SIG-M5 treated with dmso at 0.1 percent for 504 hours (cell line): ENCODE measurements at regions not wholly inside any gene's neighbourhood (a gene's known extent, or its start where the extent isn't known, plus 50 kb on each side); places are given as distances from the start of the nearest gene placed in this dataset.
"Not testable (repeated sequence)": the region's sequence is repeated elsewhere in the genome, so short reads cannot be mapped to it uniquely, and the experiment has no call there.

ENCODE experiments used
- DNase-seq: peaks from one replicate; lab custom pipeline; 2025; ENCODE audit not compliant: unreplicated experiment; lab: John Stamatoyannopoulos, UW

DNA sequence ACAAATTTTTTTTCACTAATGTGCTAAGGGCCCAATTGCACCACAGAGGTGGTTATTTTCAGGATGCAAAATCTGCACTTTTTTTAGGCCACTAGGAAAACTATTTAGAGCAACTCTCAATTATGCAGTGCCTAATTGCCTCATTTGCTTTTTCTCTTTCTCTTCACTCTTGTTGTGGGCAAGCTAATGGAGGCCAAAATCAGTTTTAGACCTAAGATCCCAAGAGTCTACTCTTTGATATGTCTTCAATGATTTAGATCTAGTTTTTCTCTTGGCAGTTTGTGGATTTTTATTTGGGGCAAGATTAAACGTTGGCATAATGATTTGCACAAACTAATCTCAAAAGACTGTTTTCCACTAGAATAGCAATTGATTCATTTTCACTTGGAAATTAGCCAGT is 1996.9 kb downstream of the LRRC4C start:
- DNase-seq: no peak

DNA sequence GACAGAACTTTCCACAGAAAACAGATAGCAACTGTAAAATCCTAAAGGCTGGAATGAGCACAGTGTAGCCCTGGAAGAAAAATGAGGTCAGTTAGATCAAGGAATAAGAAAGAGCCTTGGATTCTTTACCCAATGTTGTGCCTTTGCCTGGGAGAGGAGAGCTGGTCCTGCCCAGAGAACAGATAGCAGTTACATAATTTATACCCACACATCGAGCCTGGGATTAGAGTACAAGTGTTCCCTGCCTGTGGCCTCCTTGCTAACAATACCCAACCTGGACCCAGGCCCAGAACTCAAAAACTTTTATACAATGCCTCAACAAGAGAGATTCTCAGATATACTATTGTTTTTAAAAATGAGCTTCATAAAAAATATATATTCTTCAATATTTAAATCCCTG is 1998.4 kb downstream of the LRRC4C start:
- DNase-seq: no peak

DNA sequence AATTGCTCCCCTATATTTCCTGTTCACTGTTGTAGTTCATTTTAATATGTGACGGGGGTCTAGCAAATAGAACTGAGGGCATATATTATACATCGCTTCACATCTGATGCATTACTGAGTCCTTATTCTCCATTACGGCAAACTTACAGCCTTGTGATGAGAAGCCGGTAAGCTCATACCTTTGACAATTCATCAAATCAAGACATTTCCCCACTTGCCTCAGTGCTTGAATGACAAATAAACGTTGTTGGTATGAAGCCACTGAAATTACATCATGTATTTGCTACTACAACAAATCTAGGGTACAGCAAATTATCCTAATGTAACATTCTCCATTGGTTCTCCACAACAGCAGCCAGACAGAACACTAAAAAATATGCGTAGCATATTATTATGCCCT is 1999.8 kb downstream of the LRRC4C start:
- DNase-seq: no peak

DNA sequence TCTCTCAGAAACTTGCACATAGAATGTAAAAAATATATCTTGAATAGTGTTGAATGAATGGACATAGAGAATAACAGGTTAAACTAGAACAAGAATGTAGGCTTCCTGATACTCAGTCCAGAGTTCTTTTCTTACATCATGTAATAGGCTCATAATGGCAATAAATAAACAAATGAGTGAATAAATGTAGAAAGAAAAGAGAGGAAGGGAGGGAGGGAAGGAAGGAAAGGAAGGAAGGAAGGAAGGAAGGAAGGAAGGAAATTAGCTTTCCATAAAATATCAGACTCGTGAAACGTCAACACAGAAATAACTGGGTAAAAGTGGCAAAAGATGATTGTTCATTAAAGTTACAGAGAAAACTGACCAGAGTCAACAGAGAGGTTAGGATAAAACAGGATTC is 2001.0 kb downstream of the LRRC4C start:
- DNase-seq: no peak

DNA sequence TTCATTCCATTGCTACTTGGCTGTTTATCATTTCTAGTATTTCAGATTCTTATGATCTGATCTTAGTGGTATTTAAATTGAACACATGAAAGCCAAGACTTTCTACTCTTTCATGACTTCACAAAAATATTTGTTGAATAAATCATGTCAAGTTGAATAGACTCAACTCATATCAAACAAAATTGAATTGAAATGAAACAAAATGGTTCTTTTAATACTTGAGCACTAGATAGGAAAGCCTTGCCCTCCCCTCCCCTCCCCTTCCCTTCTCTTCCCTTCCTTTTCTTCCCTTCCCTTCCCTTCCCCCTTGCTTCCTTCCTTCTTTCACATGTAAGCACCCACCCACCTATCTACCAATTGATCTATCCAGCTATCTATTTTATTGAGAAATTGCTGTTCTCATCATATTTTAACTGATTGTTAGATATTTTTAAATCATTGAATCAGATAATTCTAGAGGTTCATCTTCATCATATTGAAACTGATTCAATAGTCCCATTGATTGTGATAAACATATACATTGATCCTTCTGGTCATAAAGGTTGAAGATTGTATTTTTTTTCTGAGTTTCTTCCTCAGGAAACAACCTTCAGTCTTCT is 2015.9 kb downstream of the LRRC4C start:
- DNase-seq: no peak

DNA sequence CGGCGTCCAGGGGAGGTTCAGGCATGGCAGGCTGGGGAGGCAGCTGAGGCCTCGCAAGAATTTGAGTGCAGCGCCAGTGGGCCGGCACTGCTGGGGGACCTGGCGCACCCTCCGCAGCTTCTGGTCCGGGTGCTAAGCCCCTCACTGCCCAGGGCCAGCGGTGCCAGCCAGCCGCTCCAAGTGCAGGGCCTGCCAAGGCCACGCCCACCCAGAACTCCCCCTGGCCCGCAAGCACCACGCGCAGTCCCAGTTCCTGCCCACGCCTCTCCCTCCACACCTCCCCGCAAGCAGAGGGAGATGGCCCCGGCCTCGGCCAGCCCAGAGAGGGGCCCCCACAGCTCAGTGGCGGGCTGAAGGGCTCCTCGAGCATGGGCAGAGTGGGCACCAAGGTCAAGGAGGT is 2017.3 kb downstream of the LRRC4C start:
- DNase-seq: no peak

DNA sequence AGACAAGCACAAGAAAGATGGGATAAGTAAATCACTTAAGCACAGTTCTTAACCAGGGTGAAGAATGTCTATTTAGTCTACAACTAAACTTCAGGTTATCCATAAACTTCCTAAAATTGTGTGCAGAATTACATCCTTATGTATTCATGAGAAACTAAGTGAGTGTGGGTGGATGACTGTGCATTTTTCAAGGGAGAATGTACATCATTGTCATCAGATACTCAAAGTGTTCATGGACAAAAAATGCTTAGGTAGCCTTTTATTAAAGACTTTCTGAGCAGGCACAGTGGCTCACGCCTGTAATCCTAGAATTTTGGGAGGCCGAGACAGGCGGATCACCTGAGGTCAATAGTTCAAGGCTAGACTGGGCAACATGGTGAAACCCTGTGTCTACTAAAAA is 2023.8 kb downstream of the LRRC4C start:
- no peak for DNase-seq

DNA sequence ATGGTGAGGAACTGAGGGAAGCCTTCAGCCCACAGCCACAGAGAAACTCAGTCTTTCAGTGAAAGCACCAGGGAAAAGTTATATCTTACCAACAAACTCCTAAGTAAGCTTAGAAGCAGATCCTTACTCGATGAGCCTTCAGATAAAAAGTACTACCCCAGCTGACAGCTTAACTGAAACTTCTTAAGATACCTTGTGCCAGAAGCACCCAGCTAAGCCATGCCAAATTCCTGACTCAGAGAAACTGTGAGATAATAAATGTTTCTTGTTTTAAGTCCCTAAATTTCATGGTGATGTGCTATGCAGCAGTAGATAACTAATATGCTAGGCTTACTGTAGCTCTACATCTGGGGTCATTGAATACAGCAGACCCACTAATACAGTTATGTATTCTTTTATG is 2025.0 kb downstream of the LRRC4C start:
- DNase-seq: no peak

DNA sequence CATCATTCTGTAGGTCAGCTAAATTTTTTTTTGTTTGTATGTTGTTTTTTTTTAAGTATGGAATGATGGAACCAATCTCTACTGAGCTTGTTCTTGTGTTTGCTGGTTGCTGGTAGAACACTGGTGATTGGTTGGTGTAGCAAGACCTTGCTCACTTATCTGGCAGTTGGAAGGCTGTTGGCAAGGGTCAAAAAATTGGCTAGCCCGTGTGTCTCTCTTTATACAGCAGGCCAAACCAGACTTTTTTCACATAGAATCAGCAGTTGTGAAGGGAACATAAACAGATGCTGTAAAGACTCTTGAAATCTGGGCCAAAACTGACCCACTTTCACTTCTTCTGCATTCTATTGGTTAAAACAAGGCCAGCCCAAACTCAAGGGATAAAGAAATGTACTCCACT is 2026.5 kb downstream of the LRRC4C start:
- no peak for DNase-seq

DNA sequence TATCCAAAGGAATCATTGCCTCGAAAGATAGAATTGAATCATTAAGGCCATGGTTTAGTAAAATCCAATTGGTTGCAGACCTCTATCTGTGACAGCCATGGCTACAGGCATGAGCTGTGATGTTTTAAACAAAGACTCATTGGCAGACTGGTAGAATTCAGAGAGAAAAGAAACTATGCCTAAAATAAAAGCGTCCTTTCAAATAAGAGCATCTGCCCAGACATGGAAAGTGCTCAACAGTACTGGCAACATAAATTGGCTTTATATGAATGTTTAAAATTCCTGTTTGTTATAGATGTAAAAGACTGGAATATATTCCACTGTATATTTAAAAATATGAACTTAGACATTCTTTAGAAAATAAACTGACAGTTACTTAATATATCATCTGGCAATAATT is 2034.2 kb downstream of the LRRC4C start:
- DNase-seq: no peak

DNA sequence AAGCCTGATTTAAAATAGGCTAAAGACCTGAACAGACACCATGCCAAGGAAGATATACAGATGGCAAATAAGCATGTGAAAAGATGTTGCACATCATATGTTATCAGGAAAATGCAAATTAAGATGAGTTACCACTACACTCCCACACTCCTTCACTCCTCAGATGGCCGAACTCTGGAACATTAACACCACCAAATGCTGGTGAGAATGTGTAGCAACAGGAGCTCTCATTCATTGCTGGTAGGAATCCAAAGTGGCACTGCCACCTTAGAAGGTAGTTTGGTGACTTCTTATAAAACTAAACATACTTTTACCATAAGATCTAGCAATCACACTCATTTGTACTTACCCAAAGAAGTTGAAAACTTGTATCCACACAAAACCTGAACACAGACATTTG is 2047.3 kb downstream of the LRRC4C start:
- DNase-seq: no peak

DNA sequence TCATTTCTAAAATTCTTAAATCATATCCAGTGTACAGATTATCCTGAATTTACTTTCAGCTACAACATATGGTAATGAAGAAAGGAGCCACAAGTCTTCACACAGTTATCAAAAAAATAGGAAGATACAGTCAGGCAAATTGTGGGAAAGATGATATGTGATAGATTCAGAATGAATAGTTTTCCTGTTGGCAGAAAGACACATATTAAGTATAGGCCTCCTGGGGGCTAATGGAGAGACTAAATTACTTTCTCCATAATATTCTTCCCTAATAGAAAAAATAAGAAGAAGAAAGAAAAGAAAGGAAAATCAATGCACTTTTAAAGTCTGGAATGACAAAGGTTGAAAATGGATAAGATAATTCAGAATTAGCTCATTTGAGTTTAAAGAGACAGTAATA is 2073.5 kb downstream of the LRRC4C start:
- DNase-seq: no peak

DNA sequence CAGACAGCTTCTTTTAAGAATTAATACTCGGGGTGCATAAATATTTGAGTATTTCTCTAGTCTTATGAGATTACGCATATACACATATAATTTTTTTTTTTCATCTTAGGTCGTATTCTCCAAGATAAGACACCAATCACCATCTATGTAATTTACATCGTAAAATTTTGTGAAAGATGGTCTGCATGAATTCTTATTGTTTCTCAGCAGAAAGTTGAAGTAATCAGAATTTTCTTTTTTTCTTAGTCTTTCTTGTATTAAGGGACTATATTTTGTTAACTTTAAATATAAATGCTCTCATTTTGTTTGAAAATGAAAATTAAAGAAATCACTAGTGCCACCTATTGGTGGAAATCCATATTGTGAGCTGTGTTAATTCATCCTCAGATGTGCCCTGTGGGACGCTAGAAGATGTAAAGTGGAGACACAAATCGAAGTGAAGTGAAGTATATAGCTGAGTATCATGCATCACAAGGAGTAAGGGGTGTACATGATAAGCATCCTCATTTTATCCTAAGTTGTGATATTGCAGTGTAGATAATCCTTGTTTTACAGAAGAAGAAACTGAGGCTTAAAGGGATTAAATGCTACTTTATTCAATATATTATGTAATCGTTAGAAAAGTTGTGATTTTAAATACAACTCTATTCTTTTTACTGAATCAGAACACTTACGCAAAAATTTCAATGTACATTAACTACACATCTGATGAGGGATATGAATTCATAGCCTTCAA is 2084.3 kb downstream of the LRRC4C start:
- no peak for DNase-seq

DNA sequence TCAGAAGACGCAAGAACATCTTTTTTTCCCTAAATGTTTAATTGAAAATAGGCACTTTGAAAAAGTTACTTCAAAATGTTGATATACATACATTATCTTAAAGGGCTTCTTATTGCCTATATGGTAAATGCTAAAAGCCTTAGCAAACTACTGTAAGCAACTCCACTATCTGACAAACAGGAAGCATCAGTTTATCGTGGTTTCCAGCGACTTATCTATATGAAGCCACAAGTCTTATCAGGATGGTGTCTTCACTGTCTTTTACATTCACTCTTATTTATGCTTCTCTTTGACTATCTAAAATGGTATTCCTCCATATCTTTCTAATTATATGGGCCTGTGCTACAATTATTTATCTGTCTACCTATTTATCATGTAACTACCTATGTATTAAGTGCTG is 2091.9 kb downstream of the LRRC4C start:
- no peak for DNase-seq

DNA sequence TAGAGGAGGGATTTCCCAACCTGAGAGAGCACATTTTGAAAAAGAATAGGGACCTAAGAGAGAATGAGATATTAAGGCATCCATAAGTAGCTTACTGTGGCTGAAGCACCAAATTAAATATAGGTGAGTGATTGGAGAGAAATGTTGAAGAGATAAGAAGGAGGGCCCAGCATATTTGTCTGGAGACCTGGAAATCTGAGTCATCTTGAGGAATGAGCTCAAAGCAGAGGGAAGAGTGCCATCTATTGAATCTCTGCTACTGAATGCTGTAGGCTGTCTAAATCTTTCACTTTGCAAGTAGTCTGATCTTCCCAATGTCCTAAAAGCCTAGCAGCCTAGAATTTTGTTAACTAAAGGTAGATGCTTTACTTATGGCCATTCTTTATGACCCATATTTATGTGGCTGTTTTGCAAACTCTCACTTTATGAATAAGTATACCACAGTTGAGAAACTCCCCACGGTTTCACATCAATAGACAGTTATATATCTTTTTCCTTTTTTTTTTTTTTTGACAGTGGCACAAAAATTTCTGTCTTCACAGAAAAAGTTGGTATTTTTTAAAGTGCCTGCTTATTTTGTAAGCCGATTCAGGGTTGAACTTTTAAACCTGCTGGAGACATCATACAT is 2093.5 kb downstream of the LRRC4C start:
- no peak for DNase-seq

DNA sequence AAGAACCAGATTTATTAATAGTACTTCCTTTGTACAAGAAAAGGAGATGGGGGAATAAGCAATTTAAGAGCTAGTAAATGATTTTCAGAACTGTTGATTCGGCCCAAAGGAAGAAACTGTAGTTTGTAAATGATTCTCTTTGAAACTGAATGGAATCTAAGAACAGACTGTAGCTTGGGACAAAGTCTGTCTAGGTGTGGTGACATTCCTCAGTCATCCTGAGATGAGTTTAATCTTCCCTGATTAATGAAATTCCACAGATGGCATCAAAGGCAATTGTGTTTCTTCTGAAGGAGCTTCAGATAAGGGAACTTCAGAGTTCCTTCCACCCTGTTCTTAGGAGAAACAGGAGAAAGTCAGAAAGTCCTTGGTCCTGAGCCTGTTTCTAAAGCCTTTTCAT is 2095.9 kb downstream of the LRRC4C start:
- no peak for DNase-seq

DNA sequence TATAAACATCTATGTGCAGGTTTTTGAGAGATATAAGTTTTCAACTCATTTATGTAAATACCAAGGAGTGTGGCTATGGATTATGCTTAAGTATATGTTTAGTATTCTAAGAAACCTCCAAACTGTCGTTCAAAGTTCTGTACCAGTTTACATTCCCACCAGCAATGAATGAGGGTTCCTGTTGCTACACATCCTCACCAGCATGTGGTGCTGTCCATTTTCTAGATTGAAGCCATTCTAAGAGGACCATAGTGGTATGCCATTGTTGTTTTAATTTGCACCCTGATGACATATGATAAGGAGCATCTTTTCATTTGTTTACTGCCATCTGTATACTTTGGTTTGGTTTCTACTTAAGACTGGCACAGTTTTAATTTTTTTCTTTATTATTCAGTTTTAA is 2097.9 kb downstream of the LRRC4C start:
- no peak for DNase-seq

DNA sequence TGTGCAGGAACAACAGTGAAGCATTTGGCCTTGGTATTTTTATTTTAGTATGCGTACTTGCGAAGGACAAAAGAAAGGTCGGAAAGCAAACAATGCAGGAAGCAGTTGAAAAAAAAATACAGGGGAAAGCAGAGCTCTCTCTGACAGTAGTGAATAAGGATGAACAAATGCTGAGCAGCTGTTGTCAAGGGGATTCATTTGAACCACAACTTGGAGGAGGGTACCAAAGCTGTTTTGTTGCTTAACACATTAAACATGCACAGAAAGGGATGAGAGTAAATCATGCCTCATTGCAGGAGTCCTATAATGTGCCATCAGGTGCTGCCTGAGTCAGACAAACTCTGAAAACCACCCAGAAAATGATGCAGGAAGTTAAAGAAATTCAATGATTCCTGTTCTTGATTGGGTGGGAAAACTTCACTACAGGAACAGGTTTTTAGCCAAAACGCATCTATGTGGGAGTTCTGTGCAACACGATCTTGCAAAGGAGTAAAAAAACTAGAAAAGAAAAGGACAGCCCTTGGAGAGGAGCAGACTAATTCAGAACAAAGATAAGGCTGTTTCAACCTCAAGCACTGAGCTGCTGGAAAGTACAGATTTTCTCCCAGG is 2113.5 kb downstream of the LRRC4C start:
- no peak for DNase-seq

DNA sequence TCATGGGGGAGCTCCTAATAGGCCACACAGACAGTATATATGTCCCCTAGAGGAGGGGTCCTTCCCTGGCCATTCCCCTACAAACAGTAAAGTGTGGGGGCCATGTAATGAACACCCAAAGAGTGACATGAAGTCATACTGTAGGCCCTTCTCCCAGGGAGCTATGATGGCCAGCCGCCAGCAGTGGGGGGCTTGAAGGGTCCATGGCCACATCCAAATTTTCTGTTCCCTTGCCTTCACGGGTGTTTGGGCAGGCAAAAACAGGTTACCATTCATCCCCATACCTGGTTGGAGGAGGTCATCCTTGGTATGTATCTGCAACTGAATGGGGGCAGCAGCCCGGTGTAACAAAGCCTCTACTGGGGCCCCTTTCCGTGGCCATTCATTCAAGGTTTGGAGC is 2118.0 kb downstream of the LRRC4C start:
- DNase-seq: no peak

DNA sequence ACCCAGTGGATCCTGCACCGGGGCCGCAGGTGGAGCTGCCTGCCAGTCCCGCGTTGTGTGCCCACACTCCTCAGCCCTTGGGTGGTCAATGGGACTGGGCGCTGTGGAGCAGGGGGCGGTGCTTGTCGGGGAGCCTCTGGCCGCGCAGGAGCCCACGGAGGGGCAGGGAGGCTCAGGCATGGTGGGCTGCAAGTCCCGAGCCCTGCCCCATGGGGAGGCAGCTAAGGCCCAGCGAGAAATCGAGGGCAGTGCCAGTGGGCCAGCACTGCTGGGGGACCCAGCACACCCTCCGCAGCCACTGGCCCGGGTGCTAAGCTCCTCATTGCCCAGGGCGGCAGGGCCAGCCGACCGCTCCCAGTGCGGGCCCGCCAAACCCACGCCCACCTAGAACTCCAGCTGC is 2126.4 kb downstream of the LRRC4C start:
- not testable (repeated sequence) for DNase-seq

DNA sequence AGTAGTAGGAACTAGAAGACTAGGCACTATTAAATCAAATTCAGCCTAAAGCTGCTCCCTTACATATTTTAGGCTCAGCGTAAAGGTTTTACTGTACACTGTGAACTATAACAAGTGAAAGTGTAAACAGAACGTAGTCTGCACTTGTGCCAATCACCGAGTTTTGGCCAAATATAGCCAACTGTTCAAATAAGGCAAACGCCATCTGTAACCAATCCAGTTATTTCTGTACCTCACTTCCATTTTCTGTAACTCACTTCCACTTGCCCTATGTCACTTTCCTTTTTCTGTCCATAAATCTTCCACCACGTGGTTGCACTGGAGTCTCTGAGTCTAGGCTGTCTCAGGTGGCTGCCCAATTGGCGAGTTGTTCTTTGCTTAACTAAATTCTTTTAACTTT is 2132.2 kb downstream of the LRRC4C start:
- no peak for DNase-seq

DNA sequence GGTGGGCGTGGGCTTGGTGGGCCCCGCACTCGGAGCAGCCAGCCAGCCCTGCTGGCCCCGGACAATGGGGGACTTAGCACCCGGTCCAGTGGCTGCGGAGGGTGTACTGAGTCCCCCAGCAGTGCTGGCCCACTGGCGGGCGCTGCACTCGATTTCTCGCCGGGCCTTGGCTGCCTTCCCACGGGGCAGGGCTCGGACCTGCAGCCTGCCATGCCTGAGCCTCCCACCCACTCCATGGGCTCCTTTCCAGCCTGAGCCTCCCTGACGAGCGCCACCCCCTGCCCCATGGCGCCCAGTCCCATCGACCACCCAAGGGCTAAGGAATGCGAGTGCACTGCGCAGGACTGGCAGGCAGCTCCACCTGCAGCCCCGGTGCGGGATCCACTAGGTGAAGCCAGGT is 2147.6 kb downstream of the LRRC4C start:
- not testable (repeated sequence) for DNase-seq
